NCI-H446 treated with DMSO at 0.1 percent for 48 hours (cell line): ENCODE measurements at regions not wholly inside any gene's neighbourhood (a gene's known extent, or its start where the extent isn't known, plus 50 kb on each side); places are given as distances from the start of the nearest gene placed in this dataset.

ENCODE experiments used
- DNase-seq: peaks from one replicate; lab custom pipeline; 2025; lab: John Stamatoyannopoulos, UW

GRCh38 chr15:31824024-31824423 lies 206.3 kb upstream of the CHRNA7 start:
- no peak for DNase-seq

DNA sequence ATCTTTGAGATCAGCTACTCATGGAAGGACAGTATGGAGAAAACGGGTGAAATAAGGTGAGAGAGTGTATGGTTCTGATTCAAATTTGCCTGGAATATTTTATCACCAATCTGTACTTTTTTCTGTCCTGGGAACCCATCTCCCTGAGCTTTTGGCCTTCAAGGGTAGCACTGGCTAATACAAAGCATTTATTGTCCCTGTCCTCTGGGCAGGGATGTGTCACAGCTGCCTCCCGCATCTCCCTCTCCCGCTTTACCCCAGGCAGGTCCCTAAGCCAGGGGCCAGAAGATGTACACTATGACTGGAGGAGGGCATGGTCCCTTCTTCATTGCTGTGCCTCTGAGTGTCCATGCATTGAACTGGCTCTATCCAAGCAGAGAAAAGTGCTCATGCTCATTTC lies 201.7 kb upstream of the CHRNA7 start:
- DNase-seq = no peak

DNA sequence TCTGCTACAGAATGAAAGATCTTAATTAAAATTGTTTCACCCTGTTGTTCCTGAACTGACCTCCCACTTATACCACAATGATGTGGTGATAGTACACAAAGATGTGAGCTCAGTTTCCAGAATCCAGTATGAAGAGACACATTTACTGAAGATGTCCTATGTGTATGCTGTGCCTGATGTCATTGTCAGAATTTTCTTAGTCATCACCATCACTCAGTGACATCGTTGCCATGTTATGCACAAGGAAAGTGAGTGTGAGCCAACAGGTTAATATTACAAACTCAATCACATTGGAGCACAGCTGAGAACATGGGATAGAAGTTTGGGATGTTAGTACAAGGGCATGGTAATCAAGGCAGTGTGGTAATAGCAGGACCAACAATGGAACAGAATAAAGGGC lies 199.7 kb upstream of the CHRNA7 start:
- no peak for DNase-seq

DNA sequence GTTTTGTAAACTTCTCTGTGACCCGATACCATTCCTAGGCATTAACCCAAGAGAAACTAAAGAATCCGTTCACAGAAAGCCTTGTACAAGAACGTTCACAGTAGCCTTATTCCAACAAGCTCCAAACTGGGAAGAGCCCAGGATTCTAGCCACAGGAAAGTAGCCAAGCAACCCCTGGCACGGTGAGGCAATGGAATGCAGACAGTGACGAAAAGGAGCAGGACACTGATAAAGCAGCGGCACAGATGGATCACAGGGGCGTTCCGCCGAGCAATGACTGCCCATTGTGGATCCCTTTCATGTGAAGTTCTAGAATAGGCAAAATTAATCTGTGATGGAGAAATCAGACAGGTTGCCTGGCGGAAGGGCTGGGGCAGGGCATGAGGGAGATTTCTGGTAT lies 198.7 kb upstream of the CHRNA7 start:
- DNase-seq = no peak

GRCh38 chr15:31834654-31835053 lies 195.7 kb upstream of the CHRNA7 start:
- DNase-seq = no peak

DNA sequence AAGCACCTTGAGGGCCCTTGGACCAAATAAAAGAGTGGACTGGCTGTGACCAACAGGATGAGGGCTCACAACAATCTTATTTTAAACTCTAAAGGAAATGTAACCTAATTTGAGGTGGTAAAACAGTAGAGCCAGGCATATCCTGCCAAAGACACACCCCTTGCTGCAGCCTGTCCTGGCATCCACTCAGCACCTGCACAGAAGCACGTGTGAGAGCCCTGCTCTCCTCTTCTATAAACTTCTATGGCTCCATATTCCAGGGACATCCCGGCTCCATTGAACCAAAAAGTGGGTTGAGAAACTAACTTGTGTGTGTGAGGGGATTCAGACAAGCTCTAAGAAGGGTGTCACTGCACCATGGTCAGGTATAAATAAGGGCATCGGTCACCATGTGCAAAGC lies 190.9 kb upstream of the CHRNA7 start:
- DNase-seq = no peak

GRCh38 chr15:31840849-31841476 lies 189.4 kb upstream of the CHRNA7 start:
- no peak for DNase-seq

- DNase-seq = no peak
Observed at GRCh38 chr15:31842532-31843195, 187.7 kb upstream of the CHRNA7 start.

GRCh38 chr15:31843426-31844055 lies 186.8 kb upstream of the CHRNA7 start:
- no peak for DNase-seq

GRCh38 chr15:31845791-31846190 lies 184.5 kb upstream of the CHRNA7 start:
- no peak for DNase-seq

- DNase-seq = no peak
Observed at GRCh38 chr15:31847961-31848360, 182.4 kb upstream of the CHRNA7 start.

DNA sequence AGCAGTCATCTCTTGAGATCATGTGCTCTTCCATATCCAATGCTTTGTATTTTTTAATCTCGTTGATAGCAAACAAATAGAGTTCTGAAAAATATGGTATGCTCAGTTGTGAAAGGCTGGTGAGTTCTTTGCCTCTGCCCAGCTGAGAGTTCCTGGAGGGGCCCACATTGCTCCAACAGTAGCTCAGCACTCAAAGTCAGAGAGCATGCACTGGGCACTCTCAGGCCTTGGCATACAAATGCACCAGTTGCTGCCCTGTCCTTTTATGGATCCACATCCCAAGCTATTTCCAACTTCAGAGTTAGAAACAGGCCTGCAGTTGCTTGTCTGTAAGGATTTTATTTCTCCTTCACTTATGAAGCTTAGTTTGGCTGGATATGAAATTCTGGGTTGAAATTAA lies 181.7 kb upstream of the CHRNA7 start:
- DNase-seq = no peak

DNA sequence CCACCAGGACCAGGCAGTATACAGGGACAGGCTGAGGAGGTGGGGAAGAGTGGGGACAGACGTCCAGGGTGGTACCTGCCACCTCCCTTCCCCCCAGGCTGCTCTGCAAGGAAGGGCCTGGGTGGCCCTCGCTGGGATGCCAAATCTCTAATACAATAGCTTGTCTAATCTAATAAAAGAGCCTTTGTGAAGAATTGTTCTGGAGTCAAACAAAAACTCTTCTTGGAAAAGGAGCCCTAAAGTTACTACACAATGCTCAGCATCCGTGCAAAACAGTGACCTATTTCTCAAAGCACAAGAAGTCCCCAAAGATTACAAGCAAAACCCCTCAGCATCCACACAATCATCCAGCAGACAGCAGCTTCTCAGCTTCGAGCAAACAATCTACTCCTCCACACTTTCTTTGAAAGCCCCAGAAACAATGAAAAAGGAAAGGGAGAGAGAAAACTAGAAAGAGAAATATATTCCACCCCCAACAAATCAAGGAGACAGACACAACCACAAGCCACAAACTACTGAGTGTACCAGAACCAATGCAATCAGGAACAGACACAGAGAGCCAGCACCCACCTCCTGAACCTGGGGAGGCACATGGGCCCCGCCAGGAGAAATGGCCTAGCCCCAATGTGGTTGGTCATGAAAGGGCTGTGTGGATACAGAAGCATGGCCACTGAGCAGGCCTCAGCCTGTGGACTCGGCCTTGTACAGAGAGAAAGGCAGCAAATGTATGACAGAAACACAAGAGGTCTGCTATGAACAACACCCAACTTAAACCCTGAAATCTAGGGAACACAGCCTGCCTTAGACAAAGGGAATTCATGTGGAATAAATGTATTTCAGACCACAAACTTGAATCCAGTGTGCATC lies 177.1 kb upstream of the CHRNA7 start:
- DNase-seq = no peak

DNA sequence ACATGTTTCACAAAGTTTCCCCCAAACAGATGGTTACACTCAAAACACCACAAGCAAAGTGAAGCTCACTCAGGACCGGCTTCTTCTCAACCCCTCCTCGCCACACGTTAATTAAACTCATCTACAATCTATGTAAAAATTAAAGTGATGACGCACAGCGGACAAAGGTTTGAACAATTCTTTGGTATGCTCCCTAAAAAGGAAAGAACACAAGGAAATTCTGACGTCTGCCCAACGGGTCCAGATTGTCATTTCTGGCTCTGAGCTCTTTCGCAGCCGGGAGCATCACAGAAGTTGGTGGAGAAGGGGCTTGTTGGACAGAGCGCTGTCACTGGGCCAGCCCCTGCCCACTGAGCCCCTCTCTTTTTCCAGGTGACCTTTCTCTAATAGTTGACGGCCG lies 173.7 kb upstream of the CHRNA7 start:
- DNase-seq = no peak

DNA sequence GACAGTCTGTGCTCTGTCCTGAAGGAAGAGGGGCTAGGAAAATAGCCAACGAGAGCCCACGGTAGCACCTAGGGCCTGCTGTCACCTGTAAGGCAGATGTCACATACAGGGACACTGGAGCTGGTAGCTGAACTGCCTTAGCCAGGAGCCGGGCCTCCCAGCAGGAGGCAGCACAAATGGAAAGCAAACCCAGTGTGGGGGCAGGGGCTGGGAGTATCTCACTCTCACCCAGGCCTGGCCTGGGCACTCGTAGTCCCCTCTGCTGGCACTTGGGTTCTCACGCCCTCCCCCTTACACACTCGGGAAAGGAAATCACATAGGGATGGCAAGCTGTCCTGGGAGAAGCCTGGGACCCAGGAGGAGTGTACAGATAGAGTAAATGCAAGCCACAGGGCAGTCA lies 173.1 kb upstream of the CHRNA7 start:
- DNase-seq = no peak

DNA sequence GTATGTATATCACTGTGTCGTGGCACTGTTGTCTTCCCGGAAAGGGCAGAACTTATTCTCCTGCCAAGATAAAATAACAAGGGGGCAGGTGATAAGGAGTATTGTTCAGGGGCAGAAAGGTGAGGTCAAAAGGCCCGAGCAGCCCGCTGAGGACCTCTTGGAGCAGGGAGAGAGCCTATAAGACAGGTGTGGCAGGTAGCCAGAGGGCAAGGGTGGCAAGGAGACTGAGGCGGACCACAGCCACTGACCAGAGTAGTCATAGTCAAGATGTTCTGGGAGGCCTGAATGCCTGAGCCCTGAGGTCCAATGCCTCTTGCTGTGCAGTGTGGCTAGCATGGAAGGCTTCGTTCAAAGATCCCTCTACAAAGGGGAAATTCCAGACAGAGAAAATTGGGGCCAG lies 172.3 kb upstream of the CHRNA7 start:
- DNase-seq = no peak

- DNase-seq = no peak
Observed at GRCh38 chr15:31866248-31866647, 164.1 kb upstream of the CHRNA7 start.

DNA sequence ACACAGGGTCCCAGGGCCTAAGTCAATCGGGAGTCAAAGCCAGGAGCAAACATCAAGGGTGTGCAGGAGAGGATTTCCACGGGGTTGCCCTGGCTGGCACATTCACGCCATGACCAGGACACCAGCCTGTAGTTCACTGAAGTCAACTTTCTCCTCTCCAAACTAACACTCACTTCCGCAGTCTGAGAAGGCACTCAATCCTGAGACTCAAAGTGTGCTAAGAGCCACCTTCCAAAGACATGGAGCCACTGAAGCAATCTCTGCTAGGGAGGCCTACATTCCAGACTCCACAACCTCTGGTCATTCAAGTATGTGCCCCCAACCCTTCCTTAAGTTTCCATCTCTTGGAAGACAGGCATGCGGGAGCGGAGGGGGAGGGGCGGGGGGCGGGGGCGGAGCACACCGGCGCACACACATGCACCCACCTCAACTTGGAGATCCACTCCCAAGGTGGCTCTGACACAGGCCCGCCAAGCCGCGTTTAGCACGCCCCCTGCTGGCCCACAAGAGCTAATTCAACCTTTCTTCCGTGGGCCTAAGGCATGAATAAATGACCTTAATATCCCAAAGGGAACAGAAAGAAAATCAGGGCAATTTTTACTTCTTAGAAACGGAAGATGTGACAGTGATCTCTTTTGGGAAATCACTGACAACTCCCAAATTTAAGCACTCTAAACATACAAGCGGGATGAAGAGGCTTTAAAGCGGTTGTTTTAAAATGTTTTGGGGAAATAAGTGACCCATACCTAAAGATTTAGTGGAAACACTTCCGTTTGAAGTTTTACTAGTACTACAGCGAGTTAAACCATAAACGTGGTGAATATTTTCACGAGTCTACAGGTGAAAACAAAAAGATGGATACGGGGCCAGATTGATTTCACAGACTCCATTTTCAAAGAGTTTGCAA lies 162.5 kb upstream of the CHRNA7 start:
- DNase-seq = peak; percentile 52

- DNase-seq = peak; percentile 6
Observed at GRCh38 chr15:31869686-31870307, 160.5 kb upstream of the CHRNA7 start.

DNA sequence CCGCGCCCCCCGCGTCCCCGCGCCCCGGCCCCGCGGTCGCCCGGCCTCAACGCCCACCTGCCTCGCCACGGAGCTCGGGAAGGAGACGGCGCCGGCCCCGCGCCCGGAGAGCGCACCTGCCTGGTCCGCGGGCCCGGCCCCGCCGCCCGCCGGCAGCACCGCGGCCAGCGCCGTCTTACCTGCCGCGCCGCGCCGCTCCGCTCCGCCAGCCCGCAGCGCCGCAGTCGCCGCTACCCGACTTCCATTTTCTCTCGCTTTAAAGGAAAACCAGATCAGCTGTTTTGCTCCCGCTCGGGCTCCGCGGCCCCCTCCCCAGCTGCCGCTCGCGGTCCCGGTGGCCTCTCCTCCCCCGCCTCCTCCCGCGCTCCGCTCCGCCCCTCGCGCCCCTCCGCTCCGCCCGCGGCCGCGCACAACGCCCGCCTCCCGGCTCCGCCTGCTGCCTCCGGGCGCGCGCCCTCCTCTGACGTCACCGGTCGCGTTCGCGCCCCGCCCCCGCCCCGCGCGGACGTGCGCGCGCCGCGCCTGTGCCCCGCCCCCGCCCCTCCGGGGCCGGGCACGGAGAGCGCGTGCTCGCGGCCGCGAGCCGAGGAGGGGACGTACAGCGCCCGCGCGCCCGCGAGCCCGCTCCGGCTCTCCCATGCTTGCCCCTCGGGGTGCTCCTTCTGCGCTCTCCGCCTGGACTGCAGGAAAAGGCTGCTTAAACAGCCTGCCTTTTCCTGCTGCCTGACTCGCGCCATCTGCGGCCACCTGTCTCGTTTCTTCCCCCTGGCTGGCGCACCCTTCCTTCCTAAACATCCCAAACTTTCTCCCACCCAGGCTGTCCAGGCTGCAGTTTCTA lies 159.8 kb upstream of the CHRNA7 start, which contains the start of gene OTUD7A:
OTUD7A (minus strand) TSS at position 346 of the 838 bp plus-strand sequence.
- peak; percentile 59 for DNase-seq
